ENCODE measurements at regions not wholly inside any gene's neighbourhood (a gene's known extent, or its start where the extent isn't known, plus 50 kb on each side); places are given as distances from the start of the nearest gene placed in this dataset.

- no peak for TF ChIP-seq CTCF (IDR thresholded peaks at IDR 0.05; ENCODE audit: insufficient read depth, low read depth, low read length)
- no peak overlapping the region for H3K4me3 ChIP-seq (ENCODE audit: low read depth, low read length)
- no peak for DNase-seq (ENCODE audit: low read depth)
Measured at GRCh38 chr12:91912178-91912577, 233.5 kb downstream of the BTG1 start.

- no peak overlapping the region for H3K4me3 ChIP-seq (ENCODE audit: low read depth, low read length)
- no peak for DNase-seq (ENCODE audit: low read depth)
- no peak for TF ChIP-seq CTCF (IDR thresholded peaks at IDR 0.05; ENCODE audit: insufficient read depth, low read depth, low read length)
Measured at GRCh38 chr12:91910871-91911388, 234.7 kb downstream of the BTG1 start.

- TF ChIP-seq CTCF (IDR thresholded peaks at IDR 0.05; ENCODE audit: insufficient read depth, low read depth, low read length) = no peak
- DNase-seq (ENCODE audit: low read depth) = no peak
Measured at GRCh38 chr12:91902860-91903683, 242.6 kb downstream of the BTG1 start.

GRCh38 chr12:91901381-91902074 is 244.1 kb downstream of the BTG1 start:
- DNase-seq (ENCODE audit: low read depth) = no peak
- H3K4me3 ChIP-seq (ENCODE audit: low read depth, low read length) = no peak overlapping the region
- no peak for TF ChIP-seq CTCF (IDR thresholded peaks at IDR 0.05; ENCODE audit: insufficient read depth, low read depth, low read length)

More at GRCh38 chr12:91902860-91903683, 242.6 kb downstream of the BTG1 start:
- H3K4me3 ChIP-seq (ENCODE audit: low read depth, low read length) = no peak overlapping the region

GRCh38 chr12:91900971-91901370 is 244.7 kb downstream of the BTG1 start:
- no peak for DNase-seq (ENCODE audit: low read depth)
- no peak for TF ChIP-seq CTCF (IDR thresholded peaks at IDR 0.05; ENCODE audit: insufficient read depth, low read depth, low read length)
- no peak overlapping the region for H3K4me3 ChIP-seq (ENCODE audit: low read depth, low read length)

GRCh38 chr12:91899056-91899455 is 246.6 kb downstream of the BTG1 start:
- H3K4me3 ChIP-seq (ENCODE audit: low read depth, low read length) = no peak overlapping the region
- DNase-seq (ENCODE audit: low read depth) = no peak
- TF ChIP-seq CTCF (IDR thresholded peaks at IDR 0.05; ENCODE audit: insufficient read depth, low read depth, low read length) = no peak

Measured in fibroblast of villous mesenchyme (primary cell).